ENCODE measurements at regions not wholly inside any gene's neighbourhood (a gene's known extent, or its start where the extent isn't known, plus 50 kb on each side); places are given as distances from the start of the nearest gene placed in this dataset.
A peak's percentile ranks its signal among the peaks of the same experiment; 100 is the strongest.

- DNase-seq (ENCODE audit: low read depth) = no peak
These were observed 901.7 kb downstream of the KCNMA1 start for GRCh38 chr10:76735866-76736265.

GRCh38 chr10:76733441-76733936 lies 904.1 kb downstream of the KCNMA1 start:
- no peak for DNase-seq (ENCODE audit: low read depth)

DNA sequence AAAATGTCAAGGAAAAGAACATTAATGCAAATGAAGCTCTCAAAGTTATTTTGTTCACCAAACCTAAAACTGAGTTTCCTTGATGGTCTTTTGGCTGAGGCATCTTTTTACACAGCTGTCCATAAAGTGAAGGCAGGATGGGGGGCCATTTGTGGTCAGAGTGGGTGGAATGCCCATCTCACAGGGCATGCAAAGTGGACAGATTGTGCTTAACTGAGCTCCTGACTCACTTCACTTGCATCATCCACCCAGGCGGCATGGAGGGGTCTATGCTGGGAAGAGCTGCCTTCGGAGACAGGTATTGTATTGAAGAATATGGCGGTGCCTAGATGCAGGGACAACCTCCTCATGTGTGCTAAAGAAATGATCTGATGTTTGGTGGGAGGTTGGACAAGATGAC lies 905.3 kb downstream of the KCNMA1 start:
- no peak for DNase-seq (ENCODE audit: low read depth)

GRCh38 chr10:76729841-76730487 lies 907.6 kb downstream of the KCNMA1 start:
- DNase-seq (ENCODE audit: low read depth) = no peak

GRCh38 chr10:76729346-76729745 lies 908.3 kb downstream of the KCNMA1 start:
- no peak for DNase-seq (ENCODE audit: low read depth)

DNA sequence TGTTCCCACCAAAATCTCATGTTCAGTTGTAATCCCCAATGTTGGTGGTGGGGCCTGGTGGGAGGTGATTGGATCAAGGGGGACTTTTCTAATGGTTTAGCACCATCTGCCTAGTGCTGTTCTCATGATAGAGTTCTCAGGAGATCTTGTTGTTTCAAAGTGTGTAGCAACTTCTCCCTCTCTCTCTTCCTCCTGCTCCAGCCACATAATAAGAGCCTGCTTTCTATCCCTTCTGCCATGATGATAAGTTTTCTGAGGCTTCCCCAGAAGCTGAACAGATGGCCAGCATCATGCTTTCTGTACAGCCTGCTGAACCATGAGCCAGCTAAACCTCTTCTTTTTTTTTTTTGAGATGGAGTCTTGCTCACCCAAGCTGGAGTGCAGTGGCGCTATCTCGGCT lies 910.6 kb downstream of the KCNMA1 start:
- DNase-seq (ENCODE audit: low read depth) = no peak

GRCh38 chr10:76723844-76724243 lies 913.8 kb downstream of the KCNMA1 start:
- DNase-seq (ENCODE audit: low read depth) = no peak

DNA sequence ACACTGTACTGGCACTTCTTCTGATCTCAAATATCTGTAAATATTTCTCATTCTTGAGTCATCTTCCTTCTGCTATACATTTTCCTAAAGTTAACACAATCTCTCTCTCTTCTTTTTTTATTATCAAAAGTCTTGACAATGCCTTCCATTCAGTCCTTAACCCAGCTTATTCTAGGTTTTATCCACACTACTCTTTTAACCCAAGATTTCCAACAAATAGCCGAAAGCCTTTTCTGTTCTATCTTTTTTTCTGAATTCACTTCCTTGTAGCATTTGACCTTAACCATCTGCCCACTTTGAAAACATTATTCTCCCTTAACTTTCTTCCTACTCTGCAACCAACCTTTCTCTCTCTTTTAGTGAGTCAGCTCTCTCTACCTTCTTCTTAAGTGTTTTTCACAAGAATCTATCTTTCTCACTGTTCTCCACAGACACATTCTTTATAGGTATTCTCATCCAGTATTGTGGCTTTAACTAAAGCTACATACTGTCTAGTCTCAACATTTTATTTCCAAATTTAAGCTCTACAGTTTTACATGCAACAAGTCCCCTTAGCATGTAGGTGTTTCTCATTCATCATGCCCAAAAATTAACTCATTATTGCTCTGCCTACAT lies 915.6 kb downstream of the KCNMA1 start:
- DNase-seq (ENCODE audit: low read depth) = no peak

DNA sequence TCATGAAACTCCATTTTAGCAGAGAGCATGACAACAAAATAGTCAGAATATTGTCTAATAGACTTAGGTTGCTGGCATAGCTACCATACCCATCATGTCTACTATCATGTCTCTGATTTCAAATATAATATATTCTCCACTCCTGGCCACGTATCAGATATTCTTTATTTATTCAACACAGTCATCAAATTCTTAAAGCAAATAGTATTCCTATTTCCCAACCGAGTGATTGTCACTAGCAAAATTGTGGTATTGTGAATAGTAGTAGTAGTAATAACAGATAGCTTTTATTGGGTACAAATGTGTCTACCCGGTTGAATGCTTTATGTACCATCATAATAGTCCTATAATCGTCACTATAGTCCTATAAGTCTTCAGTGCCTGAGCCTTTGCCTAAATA lies 918.6 kb downstream of the KCNMA1 start:
- peak; percentile 6 for DNase-seq (ENCODE audit: low read depth)

DNA sequence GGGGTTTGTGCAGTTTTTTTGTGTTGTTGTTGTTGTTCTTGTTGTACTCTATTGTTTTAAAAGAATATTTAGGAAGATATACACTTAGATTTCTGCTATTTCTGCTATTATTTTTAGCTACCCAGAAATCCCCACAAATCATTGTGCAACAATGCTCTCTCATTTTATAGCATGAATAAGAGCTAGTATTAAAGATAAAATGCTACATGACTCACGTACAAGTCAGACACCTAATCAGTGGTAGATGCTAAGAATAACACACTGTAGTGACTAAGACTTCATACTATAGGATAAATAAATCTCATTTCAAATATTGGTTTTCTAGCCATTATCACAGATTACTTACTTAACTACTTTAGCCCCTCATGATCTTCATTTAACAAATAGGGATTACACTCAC lies 920.5 kb downstream of the KCNMA1 start:
- DNase-seq (ENCODE audit: low read depth) = peak; percentile 35

GRCh38 chr10:76711222-76711997 lies 926.2 kb downstream of the KCNMA1 start:
- DNase-seq (ENCODE audit: low read depth) = no peak

DNA sequence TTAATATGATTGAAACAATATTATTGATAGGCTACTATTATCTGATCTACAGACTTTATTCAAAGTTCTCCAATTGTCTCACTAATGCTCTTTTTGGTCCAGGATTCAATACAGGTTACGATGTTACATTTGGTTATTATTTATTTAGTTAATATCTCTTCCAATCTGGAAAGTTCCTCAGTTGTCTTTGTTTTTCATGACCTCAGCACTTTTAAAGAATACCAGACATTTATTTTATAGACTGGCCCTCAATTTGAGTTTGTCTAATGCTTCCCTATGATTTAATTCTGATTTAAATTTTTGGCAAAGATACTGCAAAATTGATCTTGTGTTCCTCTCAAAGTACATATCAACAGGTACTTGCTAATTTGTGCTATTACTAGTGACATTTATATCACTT lies 937.4 kb downstream of the KCNMA1 start:
- no peak for DNase-seq (ENCODE audit: low read depth)

DNA sequence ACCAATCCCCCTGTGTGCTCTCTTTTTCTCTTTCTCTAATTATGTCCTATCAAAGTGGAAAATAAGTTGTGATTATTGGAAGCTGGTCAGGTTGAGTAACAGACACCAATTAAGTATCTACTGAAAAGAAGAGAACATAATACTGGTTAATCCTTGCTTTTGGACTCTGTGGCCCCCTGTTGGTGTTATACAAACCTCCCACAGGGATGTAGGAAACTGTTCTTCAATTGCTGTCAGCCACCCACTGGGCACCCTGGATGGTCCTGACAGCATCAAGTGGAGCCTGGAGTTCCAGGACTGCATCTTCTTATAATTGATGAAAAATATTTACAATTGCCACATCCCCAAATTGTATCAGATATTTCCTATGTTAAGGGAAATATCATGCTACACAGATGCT lies 939.7 kb downstream of the KCNMA1 start:
- no peak for DNase-seq (ENCODE audit: low read depth)

DNA sequence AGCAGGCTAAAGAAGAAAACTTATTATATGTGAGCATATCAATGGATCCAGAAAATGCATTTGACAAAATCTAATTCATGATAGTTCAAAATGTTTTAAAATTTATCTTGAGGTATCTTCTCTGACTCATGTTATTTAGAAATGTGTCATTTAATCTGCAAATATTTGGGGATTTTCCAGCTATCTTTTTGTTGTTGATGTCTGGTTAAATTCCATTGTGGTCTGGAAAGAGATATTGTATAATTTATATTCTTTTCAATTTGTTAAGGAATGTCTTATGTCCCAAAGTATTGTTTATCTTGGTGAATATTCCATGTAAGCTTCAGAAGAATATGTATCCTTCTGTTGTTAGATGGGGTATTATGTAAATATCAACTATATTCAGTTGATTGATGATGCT lies 942.5 kb downstream of the KCNMA1 start:
- DNase-seq (ENCODE audit: low read depth) = peak; percentile 39

DNA sequence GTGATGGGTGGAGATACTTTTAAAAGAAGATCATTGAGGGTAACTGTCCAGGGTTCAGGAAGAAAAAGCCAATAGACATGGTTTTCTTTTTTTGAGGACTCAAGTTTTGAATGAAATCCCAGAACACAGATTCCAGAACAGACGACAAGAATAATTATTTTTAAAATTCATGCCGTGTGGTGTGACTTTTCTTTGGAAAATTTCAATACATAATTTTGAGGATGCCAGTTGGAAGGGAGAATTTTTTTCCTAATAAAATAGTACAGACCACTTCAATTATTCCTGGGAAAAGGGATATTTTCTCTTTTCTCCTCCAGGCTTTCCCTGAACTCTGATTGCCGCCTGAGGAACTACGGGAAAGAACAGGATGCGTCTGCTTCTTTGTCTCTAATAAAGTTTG lies 951.4 kb downstream of the KCNMA1 start:
- DNase-seq (ENCODE audit: low read depth) = no peak

GRCh38 chr10:76684968-76685367 lies 952.6 kb downstream of the KCNMA1 start:
- no peak for DNase-seq (ENCODE audit: low read depth)

DNA sequence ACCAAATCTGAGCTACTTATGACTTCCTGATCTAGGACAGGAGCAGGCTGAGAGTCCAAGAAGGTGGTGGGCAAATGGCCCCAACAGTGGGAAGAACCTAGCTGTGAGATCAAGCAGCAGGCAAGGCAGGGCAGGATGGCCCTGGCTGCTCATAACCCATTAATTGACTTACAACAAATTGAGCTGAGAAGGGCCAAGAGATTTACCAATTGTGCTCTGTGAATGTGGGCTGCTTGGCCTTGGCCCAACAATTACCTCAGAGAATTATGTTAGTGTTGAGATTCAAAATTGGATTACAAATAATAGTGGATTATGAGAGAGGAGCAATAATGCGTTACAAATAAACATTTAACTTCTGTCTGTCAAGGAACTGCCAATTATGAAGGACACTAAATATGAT lies 956.5 kb downstream of the KCNMA1 start:
- no peak for DNase-seq (ENCODE audit: low read depth)

GRCh38 chr10:76679030-76679429 lies 958.6 kb downstream of the KCNMA1 start:
- DNase-seq (ENCODE audit: low read depth) = no peak

GRCh38 chr10:76675951-76676587 lies 961.5 kb downstream of the KCNMA1 start:
- peak; percentile 99 for DNase-seq (ENCODE audit: low read depth)

DNA sequence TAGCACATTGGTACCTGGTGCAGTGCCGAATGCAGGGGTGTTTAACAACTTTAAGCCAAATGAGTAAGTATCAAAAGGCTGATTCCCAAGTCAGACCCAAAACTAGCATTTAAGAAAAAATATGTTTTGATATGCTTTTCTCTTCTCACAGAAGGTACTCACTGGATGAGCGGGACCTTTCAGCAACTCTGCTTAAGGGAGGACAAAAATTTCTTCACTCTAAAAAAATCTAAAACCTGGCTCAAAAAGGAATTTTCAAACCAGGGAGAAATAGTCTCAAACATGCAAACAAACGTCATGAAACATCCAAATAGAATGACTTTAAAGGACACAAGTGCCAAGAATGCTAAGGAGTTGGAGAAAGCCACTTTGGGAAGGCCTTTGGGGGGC lies 962.1 kb downstream of the KCNMA1 start:
- DNase-seq (ENCODE audit: low read depth) = no peak

DNA sequence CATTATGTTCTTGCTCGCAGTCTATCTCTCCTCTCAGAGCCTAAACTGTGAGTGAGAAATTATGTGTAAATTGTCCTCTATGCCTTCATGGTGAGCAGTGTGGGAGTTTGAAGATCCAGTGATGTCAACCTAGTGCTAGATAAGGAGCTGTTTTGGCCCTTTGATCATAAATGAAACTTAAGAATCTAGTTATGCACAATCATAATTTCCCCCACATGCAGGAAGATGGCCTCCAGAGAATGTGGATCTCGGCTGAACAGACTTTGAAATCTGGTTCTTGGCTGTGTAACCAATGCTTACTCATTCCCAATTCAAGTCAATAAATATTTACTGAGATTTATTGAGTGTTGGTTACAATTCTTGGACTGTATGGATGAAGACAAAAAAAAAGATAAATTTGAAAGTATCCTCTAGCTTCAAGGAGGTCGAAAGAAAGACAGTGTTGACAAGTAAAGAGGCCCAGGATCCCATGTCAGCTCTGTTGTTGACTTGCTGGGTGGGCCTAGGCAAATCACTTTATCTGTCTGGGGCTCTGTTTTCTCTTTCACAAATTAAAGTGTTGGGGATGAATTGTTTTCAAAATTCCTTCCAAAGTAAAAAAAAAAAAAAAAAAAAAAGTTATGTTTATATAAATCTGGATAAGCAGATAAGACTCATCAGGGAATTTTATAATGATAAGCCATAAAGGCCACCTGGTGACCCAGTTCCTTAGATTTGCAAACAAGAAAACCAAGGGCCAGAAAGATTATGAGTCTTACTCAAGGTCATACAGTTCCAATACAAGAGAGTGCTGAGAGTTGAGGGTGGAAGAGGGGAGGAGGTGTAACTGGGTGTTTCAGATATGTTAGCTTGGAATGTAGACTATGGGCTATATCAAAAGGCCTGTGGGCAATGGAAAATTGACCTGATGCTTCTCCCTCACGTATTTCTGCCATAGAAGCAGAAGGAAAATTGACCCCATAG lies 969.9 kb downstream of the KCNMA1 start:
- DNase-seq (ENCODE audit: low read depth) = peak; percentile 18

DNA sequence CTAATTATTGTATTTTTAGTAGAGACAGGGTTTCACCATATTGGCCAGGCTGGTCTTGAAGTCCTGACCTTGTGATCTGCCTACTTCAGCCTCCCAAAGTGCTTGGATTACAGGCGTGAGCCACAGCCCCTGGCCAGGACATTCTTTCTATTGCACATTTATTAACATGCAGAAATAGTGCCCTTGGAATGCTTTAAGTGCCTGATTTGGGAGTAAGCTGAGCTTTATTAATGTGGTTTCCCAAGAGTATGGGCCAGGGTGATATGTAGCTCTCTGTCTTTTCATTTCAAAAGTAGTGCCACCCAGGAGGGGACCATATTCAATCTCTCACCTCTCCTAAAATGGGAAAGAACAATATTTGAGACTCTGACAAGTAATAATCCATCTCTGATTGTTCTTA lies 970.7 kb downstream of the KCNMA1 start:
- DNase-seq (ENCODE audit: low read depth) = peak; percentile 51

Measured in fibroblast of gingiva (primary cell).